ENCODE measurements at regions not wholly inside any gene's neighbourhood (a gene's known extent, or its start where the extent isn't known, plus 50 kb on each side); places are given as distances from the start of the nearest gene placed in this dataset.

- intact Hi-C loops (cut with micrococcal nuclease; ENCODE audit: unreplicated experiment) = no loop called here
- DNase-seq = no peak
- H3K27me3 ChIP-seq (replicated peaks; ENCODE audit: control insufficient read depth, insufficient read depth, low read length) = no peaks in the 10 kb centered on the region
- no peak for TF ChIP-seq CTCF (IDR thresholded peaks at IDR 0.05; ENCODE audit: insufficient read depth in 1 of 2, low read depth in 1 of 2, low read length in 1 of 2, severe bottlenecking in 1 of 2, unreplicated experiment in 1 of 2)
- POLR2A ChIA-PET = no interaction called here
- H3K36me3 Mint-ChIP-seq (ENCODE audit: insufficient read depth, unreplicated experiment) = no peaks in the 10 kb centered on the region
- H3K9me3 Mint-ChIP-seq (ENCODE audit: unreplicated experiment) = peaks cover 6% of the 10 kb centered on the region
- no peak overlapping the region for H3K4me3 Mint-ChIP-seq (ENCODE audit: unreplicated experiment)
- peaks cover 2% of the 10 kb centered on the region; the same call in 1 of the 2 replicates for H3K9me3 ChIP-seq
- no peaks in the 10 kb centered on the region for H3K36me3 ChIP-seq (ENCODE audit: control insufficient read depth, insufficient read depth, low read length)
- no TSS peak for BruUV-seq (replicated peaks)
- H3K27ac Mint-ChIP-seq (ENCODE audit: unreplicated experiment) = no peak overlapping the region
- H3K4me3 ChIP-seq (ENCODE audit: low read depth, low read length) = no peak overlapping the region
- no peaks in the 10 kb centered on the region for H3K4me1 ChIP-seq
- CTCF ChIA-PET = no interaction called here
- H3K27me3 Mint-ChIP-seq (ENCODE audit: insufficient read depth, unreplicated experiment) = peaks cover 3% of the 10 kb centered on the region
- no peaks in the 10 kb centered on the region for H3K4me1 Mint-ChIP-seq (ENCODE audit: low read depth, unreplicated experiment)
These were observed 402.5 kb upstream of the FAM98A start for GRCh38 chr2:34001557-34001956.

- Mint-ChIP-seq H3K36me3 (ENCODE audit: insufficient read depth, unreplicated experiment) (no peaks in the 10 kb centered on the region), H3K27me3 (ENCODE audit: insufficient read depth, unreplicated experiment) (peaks cover 3% of the 10 kb centered on the region)
These were observed 385.0 kb upstream of the FAM98A start for GRCh38 chr2:33984131-33984530.

GRCh38 chr2:33978471-33978870 is 379.4 kb upstream of the FAM98A start:
- H3K4me1 ChIP-seq = no peaks in the 10 kb centered on the region
- Mint-ChIP-seq H3K27ac (ENCODE audit: unreplicated experiment) (no peak overlapping the region), H3K9me3 (ENCODE audit: unreplicated experiment) (peaks cover 18% of the 10 kb centered on the region), H3K27me3 (ENCODE audit: insufficient read depth, unreplicated experiment) (peaks cover 6% of the 10 kb centered on the region), H3K4me3 (ENCODE audit: unreplicated experiment) (no peak overlapping the region), H3K4me1 (ENCODE audit: low read depth, unreplicated experiment) (no peaks in the 10 kb centered on the region), H3K36me3 (ENCODE audit: insufficient read depth, unreplicated experiment) (no peaks in the 10 kb centered on the region)
- TF ChIP-seq CTCF (IDR thresholded peaks at IDR 0.05; ENCODE audit: insufficient read depth in 1 of 2, low read depth in 1 of 2, low read length in 1 of 2, severe bottlenecking in 1 of 2, unreplicated experiment in 1 of 2) = no peak
- no peak overlapping the region for H3K4me3 ChIP-seq (ENCODE audit: low read depth, low read length)
- H3K9me3 ChIP-seq = no peaks in the 10 kb centered on the region
- intact Hi-C loops (cut with micrococcal nuclease; ENCODE audit: unreplicated experiment) = no loop called here
- ChIA-PET CTCF (no interaction called here), POLR2A (no interaction called here)
- no TSS peak for BruUV-seq (replicated peaks)
- no peak for DNase-seq
- no peaks in the 10 kb centered on the region for H3K36me3 ChIP-seq (ENCODE audit: control insufficient read depth, insufficient read depth, low read length)
- no peaks in the 10 kb centered on the region for H3K27me3 ChIP-seq (replicated peaks; ENCODE audit: control insufficient read depth, insufficient read depth, low read length)

More at GRCh38 chr2:33984131-33984530, 385.0 kb upstream of the FAM98A start:
- peaks cover 9% of the 10 kb centered on the region for H3K9me3 Mint-ChIP-seq (ENCODE audit: unreplicated experiment)
- intact Hi-C loops (cut with micrococcal nuclease; ENCODE audit: unreplicated experiment) = no loop called here
- DNase-seq = no peak
- BruUV-seq (replicated peaks) = no TSS peak
- ChIA-PET CTCF (no interaction called here), POLR2A (interaction anchor here (0.5 kb wide), 1 partner anchor 275 kb away, joined by 7 read pairs; no protein-coding TSS in a partner anchor)
- Histone ChIP-seq H3K4me1 (no peaks in the 10 kb centered on the region), H3K36me3 (ENCODE audit: control insufficient read depth, insufficient read depth, low read length) (no peaks in the 10 kb centered on the region), H3K4me3 (ENCODE audit: low read depth, low read length) (no peak overlapping the region), H3K9me3 (no peaks in the 10 kb centered on the region), H3K27me3 (replicated peaks; ENCODE audit: control insufficient read depth, insufficient read depth, low read length) (no peaks in the 10 kb centered on the region)
- H3K4me3 Mint-ChIP-seq (ENCODE audit: unreplicated experiment) = no peak overlapping the region
- TF ChIP-seq CTCF (IDR thresholded peaks at IDR 0.05; ENCODE audit: insufficient read depth in 1 of 2, low read depth in 1 of 2, low read length in 1 of 2, severe bottlenecking in 1 of 2, unreplicated experiment in 1 of 2) = no peak
- H3K4me1 Mint-ChIP-seq (ENCODE audit: low read depth, unreplicated experiment) = no peaks in the 10 kb centered on the region
- H3K27ac Mint-ChIP-seq (ENCODE audit: unreplicated experiment) = no peak overlapping the region

All from Caco-2 (cell line).